Transverse colon (tissue), 4 donors: ENCODE measurements at regions not wholly inside any gene's neighbourhood (a gene's known extent, or its start where the extent isn't known, plus 50 kb on each side); places are given as distances from the start of the nearest gene placed in this dataset.

Source experiments
- DNase-seq: peaks from one replicate; pipeline ENCODE4 v3.0.0-alpha.2; 2019
- H3K27ac ChIP-seq, 4 donors: fragments of 200-600 bp; sonication (generic); 2 replicates each; pipeline ENCODE4 v1.5.1; 2016 to 2018; ENCODE audit warnings: inconsistent platforms in 4 of 4
- H3K27me3 ChIP-seq: fragments of 200-600 bp; sonication (generic); 2 replicates; pipeline ENCODE4 v1.5.1; 2017; ENCODE audit warnings: inconsistent platforms
- H3K36me3 ChIP-seq, 4 donors: fragments of 200-600 bp; sonication (generic); 2 replicates each; pipeline ENCODE4 v1.5.1; 2017 to 2019; ENCODE audit warnings: inconsistent platforms in 4 of 4
- H3K4me1 ChIP-seq, 4 donors: fragments of 200-600 bp; sonication (generic); 2 replicates each; pipeline ENCODE4 v1.5.1; 2017 to 2020; ENCODE audit warnings: inconsistent platforms in 4 of 4
- H3K4me3 ChIP-seq, 4 donors: fragments of 200-600 bp; sonication (generic); 1 replicate in 1 of 4; 2 replicates in 3 of 4; pipeline versions ENCODE4 v1.5.1 to v1.6.1; 2017 to 2019; ENCODE audit warnings: inconsistent platforms in 4 of 4
- H3K9me3 ChIP-seq, 2 donors: fragments of 200-600 bp; sonication (generic); 2 replicates each; pipeline ENCODE4 v1.5.1; 2017 to 2019; ENCODE audit warnings: inconsistent platforms in 2 of 2
- CTCF ChIP-seq, 5 experiments: fragments of 200-600 bp in 3 of 5; fragments of 450-650 bp in 2 of 5; sonication (generic) in 3 of 5; IDR thresholded peaks; 1 replicate in 2 of 5; 2 replicates in 3 of 5; pipeline ENCODE4 v1.5.1; 2016 to 2017; ENCODE audit warnings: antibody characterized with exemption in 5 of 5, inconsistent platforms in 3 of 5, mild to moderate bottlenecking in 2 of 5, moderate library complexity in 1 of 5
- EP300 ChIP-seq: sonication (generic); formaldehyde crosslinking; IDR thresholded peaks from one replicate; pipeline ENCODE4 v1.6.1; 2017; ENCODE audit warnings: antibody characterized with exemption, low read depth
- POLR2A ChIP-seq: fragments of 450-650 bp; IDR thresholded peaks from one replicate; pipeline ENCODE4 v1.6.1; 2016; ENCODE audit warnings: antibody characterized with exemption, mild to moderate bottlenecking, moderate library complexity
- POLR2AphosphoS5 ChIP-seq, 3 donors: sonication (generic); formaldehyde crosslinking; IDR thresholded peaks; one replicate each; pipeline ENCODE4 v1.6.1; 2016; ENCODE audit warnings: antibody characterized with exemption in 3 of 3
- whole genome bisulfite sequencing, 2 donors: methylation state at CpG; one replicate each; pipeline ENCODE4 v1.1.5; 2018; ENCODE audit warnings: low coverage in 1 of 2; 5-methylcytosine and 5-hydroxymethylcytosine counted together
- in situ Hi-C, 4 donors: fragments of 200-750 bp; cut with MboI; loops; one replicate each; pipeline versions ENCODE4 v1.15.0 to v1.15.1; 2017; ENCODE audit warnings: low sequenced_read_pairs in 3 of 4, low pct_ligation_motif_present in 1 of 4, low pct_unique_long_range_greater_than_20kb in 1 of 4
- intact Hi-C: fragments of 100-400 bp; cut with DNase I; formaldehyde crosslinking; loops from one replicate; pipeline ENCODE4 v1.15.1; 2023; ENCODE audit warnings: low total_unique reads

GRCh38 chr17:72244494-72244893 lies 123.7 kb downstream of the SOX9 start:
- Histone ChIP-seq H3K9me3 (no peaks in the 10 kb centered on the region), H3K4me3 (no peak overlapping the region), H3K4me1 (peaks cover 0 to under 1% (median 0%) of the 10 kb centered on the region in 4 donors), H3K27ac (no peak overlapping the region), H3K36me3 (no peaks in the 10 kb centered on the region), H3K27me3 (no peaks in the 10 kb centered on the region)
- DNase-seq, result no peak
- in situ Hi-C loops, result no loop called here
- WGBS, 2 donors, result 87 to 88% methylated on average over 2 to 4 of the region's 4 CpGs
- intact Hi-C loops, result no loop called here
- TF ChIP-seq POLR2AphosphoS5 (IDR thresholded peaks at IDR 0.05) (no peak), EP300 (no peak), POLR2A (no peak), CTCF (IDR thresholded peaks at IDR 0.05) (no peak)

- no peak for TF ChIP-seq POLR2AphosphoS5 (IDR thresholded peaks at IDR 0.05)
- TF ChIP-seq EP300, result no peak
- no peak for TF ChIP-seq POLR2A
- TF ChIP-seq CTCF (IDR thresholded peaks at IDR 0.05), result no peak
- WGBS, 2 donors, result 76 to 100% methylated on average over 2 of the region's 2 CpGs
- Histone ChIP-seq H3K36me3 (no peaks in the 10 kb centered on the region), H3K27ac (no peak overlapping the region), H3K27me3 (no peaks in the 10 kb centered on the region), H3K4me1 (peaks cover 0 to 4% (median 2%) of the 10 kb centered on the region in 4 donors), H3K4me3 (no peak overlapping the region), H3K9me3 (no peaks in the 10 kb centered on the region)
- in situ Hi-C loops (no loop called here), intact Hi-C loops (no loop called here)
- no peak for DNase-seq
Measured at GRCh38 chr17:72244956-72245355, 124.1 kb downstream of the SOX9 start.

- peaks cover 0 to 4% (median 2%) of the 10 kb centered on the region in 4 donors for H3K4me1 ChIP-seq
- H3K9me3 ChIP-seq, result no peaks in the 10 kb centered on the region
- no peaks in the 10 kb centered on the region for H3K36me3 ChIP-seq
- H3K4me3 ChIP-seq, result no peak overlapping the region
- DNase-seq, result peak; percentile 82
- in situ Hi-C loops (no loop called here), intact Hi-C loops (no loop called here)
- no peak overlapping the region for H3K27ac ChIP-seq
- WGBS, 2 donors, result 25 to 44% methylated on average over 2 to 5 of the region's 5 CpGs
- H3K27me3 ChIP-seq, result no peaks in the 10 kb centered on the region
- TF ChIP-seq POLR2AphosphoS5 (IDR thresholded peaks at IDR 0.05), result no peak
- no peak for TF ChIP-seq EP300
- no peak for TF ChIP-seq POLR2A
- no peak for TF ChIP-seq CTCF (IDR thresholded peaks at IDR 0.05)
Measured at GRCh38 chr17:72249441-72249840, 128.6 kb downstream of the SOX9 start.

- in situ Hi-C loops, result loop anchor here in 1 of 4 donors (25.0 kb wide), 1 partner anchor 287 kb away; no protein-coding TSS in a partner anchor
- 68 to 86% methylated on average over 1 of the region's 1 CpG for WGBS, 2 donors
- TF ChIP-seq POLR2AphosphoS5 (IDR thresholded peaks at IDR 0.05) (no peak), POLR2A (no peak), CTCF (IDR thresholded peaks at IDR 0.05) (no peak), EP300 (no peak)
- Histone ChIP-seq H3K36me3 (no peaks in the 10 kb centered on the region), H3K4me1 (peaks cover 0 to 8% (median 3%) of the 10 kb centered on the region in 4 donors), H3K9me3 (no peaks in the 10 kb centered on the region), H3K4me3 (no peak overlapping the region), H3K27ac (no peak overlapping the region), H3K27me3 (no peaks in the 10 kb centered on the region)
- intact Hi-C loops, result no loop called here
- DNase-seq, result no peak
Measured at GRCh38 chr17:72250206-72250605, 129.4 kb downstream of the SOX9 start.
